Heart right ventricle (tissue), 16 donors: ENCODE measurements at regions not wholly inside any gene's neighbourhood (a gene's known extent, or its start where the extent isn't known, plus 50 kb on each side); places are given as distances from the start of the nearest gene placed in this dataset.

Experiments
- ATAC-seq, 8 donors: fragments of 200-7000 bp; cut with Tn5 transposase; one replicate each; pipeline ENCODE4 v1.9.1; 2020; ENCODE audit warnings: mild to moderate bottlenecking in 8 of 8, moderate library complexity in 8 of 8, moderate number of reproducible peaks in 1 of 8
- DNase-seq, 2 donors: peaks; one replicate each; pipeline ENCODE4 v3.0.0-alpha.2; 2020
- H3K27ac ChIP-seq, 10 donors: fragments of 200-600 bp; sonication (generic) in 2 of 10; one replicate each; pipeline versions ENCODE4 v1.5.0 to v1.8.0; 2020 to 2022; ENCODE audit warnings: mild to moderate bottlenecking in 3 of 10
- H3K27me3 ChIP-seq, 7 donors: fragments of 200-600 bp; one replicate each; pipeline ENCODE4 v1.8.0; 2021 to 2022; ENCODE audit warnings: mild to moderate bottlenecking in 2 of 7
- H3K36me3 ChIP-seq, 9 donors: fragments of 200-600 bp; sonication (generic) in 1 of 9; one replicate each; pipeline versions ENCODE4 v1.5.0 to v1.8.0; 2020 to 2022; ENCODE audit warnings: mild to moderate bottlenecking in 2 of 9
- H3K4me1 ChIP-seq, 9 donors: fragments of 200-600 bp; sonication (generic) in 1 of 9; one replicate each; pipeline versions ENCODE4 v1.5.0 to v1.8.0; 2020 to 2022; ENCODE audit warnings: mild to moderate bottlenecking in 4 of 9
- H3K4me3 ChIP-seq, 10 donors: fragments of 200-600 bp; sonication (generic) in 2 of 10; one replicate each; pipeline versions ENCODE4 v1.5.0 to v1.8.0; 2020 to 2022; ENCODE audit warnings: mild to moderate bottlenecking in 7 of 10, moderate library complexity in 2 of 10
- H3K9me3 ChIP-seq, 11 donors: fragments of 200-600 bp in 10 of 11; sonication (generic) in 2 of 11; one replicate each; pipeline versions ENCODE4 v1.5.0 to v1.8.0; 2013 to 2022; ENCODE audit warnings: mild to moderate bottlenecking in 2 of 11, control low read depth in 1 of 11, moderate library complexity in 1 of 11
- CTCF ChIP-seq, 9 donors: fragments of 200-600 bp; sonication (generic) in 2 of 9; IDR thresholded peaks; one replicate each; pipeline versions ENCODE4 v1.5.0 to v1.8.0; 2021 to 2022; ENCODE audit warnings: antibody characterized with exemption in 9 of 9, mild to moderate bottlenecking in 5 of 9, moderate library complexity in 1 of 9
- WGBS, 2 donors: extraction: QIAGEN DNeasy Blood & Tissue Kit; methylation state at CpG; one replicate each; pipeline ENCODE4 v1.1.7; 2013; ENCODE audit warnings: inconsistent platforms in 1 of 2; 5-methylcytosine and 5-hydroxymethylcytosine counted together
- intact Hi-C, 10 donors: fragments of 100-400 bp; cut with DNase I; formaldehyde crosslinking; loops; one replicate each; pipeline versions ENCODE4 v1.11.1 to v1.14.2; 2022
- donor health status: Arrhythmogenic right ventricular cardiomyopathy.
- donor health status: ischemic (EF 13 %, LVEDD 7.1; RV severe dilation, severe dysfunction).
- donor health status: healthy with polysubstance abuse.
- donor health status: DM: no; HTN: yes; CAD: no.
- donor health status: DM: no; HTN: no; CAD: no.
- donor health status: ischemic (EF 25% LVEDD 6.9; RV normal size, moderate dysfunction).
- donor health status: ischemic (EF 25% LVEDD 5.7; RV mildly dilated, moderate dysfunction).
- donor health status: healthy.
- donor health status: DM: yes; HTN: yes; CAD: no.
- donor health status: Ischemic cardiomyopathy.
- donor health status: ischemic (EF 35%, LVEDD 5.7; RV mildly dilated, moderate dysfunction).
- donor health status: nonischemic (EF 11% LVEDD 7.7; RV severe dilation, severe dysfunction).
- donor health status: DM: yes; HTN: yes; CAD: no.
- donor health status: PGD.
- donor health status: ischemic (EF 29% LVEDD 5.4; RV normal size, mild dysfunction).
- donor health status: nonischemic (EF 23%, LVEDD 6.1; RV moderate dilation, normal function).

DNA sequence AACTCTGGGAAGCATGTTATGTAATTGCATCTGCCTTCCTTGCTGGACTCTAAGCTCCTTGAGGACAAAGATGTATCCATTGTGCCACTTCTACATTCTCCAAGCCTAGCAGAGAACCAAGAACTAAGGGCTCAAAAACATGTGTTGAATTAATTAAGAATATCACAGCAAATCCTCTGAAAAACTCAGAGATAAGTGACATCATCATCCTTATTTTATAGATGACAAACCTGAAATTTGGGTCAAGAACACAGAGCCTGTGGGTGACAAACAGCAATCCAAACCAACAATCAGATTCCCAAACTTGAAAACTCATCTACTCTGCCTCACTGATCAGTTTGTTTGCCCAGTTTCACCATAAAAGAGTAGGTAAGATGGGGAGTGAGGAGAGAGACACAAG lies 503.6 kb upstream of the LRRN3 start:
- Histone ChIP-seq H3K27ac (no peak overlapping the region), H3K36me3 (no peaks in the 10 kb centered on the region), H3K27me3 (no peaks in the 10 kb centered on the region), H3K4me3 (no peak overlapping the region), H3K4me1 (no peaks in the 10 kb centered on the region), H3K9me3 (peaks cover 0 to 4% (median 0%) of the 10 kb centered on the region in 11 donors)
- ATAC-seq, result no peak
- DNase-seq, result no peak
- no peak for TF ChIP-seq CTCF (IDR thresholded peaks at IDR 0.05)
- intact Hi-C loops, result no loop called here

DNA sequence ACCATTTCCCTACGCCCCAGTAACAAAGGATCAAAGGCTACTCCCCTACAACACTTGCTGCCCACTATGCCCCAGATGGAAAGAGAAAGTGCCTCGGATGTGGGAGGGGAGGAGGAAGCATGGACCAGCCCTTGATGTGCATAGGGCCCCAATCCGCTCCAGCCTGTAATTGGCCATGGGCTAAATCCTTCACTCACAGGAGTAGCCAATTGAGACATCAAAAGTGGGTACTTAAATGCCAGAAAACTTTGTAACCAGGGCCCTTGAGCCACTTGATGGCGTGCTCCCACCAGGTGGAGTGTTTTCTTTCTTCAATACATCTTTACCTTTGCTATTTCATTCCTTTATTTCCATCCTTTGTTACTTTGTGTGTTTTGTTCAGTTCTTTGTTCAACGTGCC lies 500.5 kb upstream of the LRRN3 start:
- no peak overlapping the region for H3K4me3 ChIP-seq
- intact Hi-C loops, result no loop called here
- 86 to 89% methylated on average over 5 of the region's 5 CpGs for WGBS, 2 donors
- no peaks in the 10 kb centered on the region for H3K27me3 ChIP-seq
- no peaks in the 10 kb centered on the region for H3K36me3 ChIP-seq
- H3K4me1 ChIP-seq, result no peaks in the 10 kb centered on the region
- no peak for DNase-seq
- no peaks in the 10 kb centered on the region for H3K9me3 ChIP-seq
- H3K27ac ChIP-seq, result no peak overlapping the region
- TF ChIP-seq CTCF (IDR thresholded peaks at IDR 0.05), result no peak
- no peak for ATAC-seq

GRCh38 chr7:110591341-110591740 lies 499.6 kb upstream of the LRRN3 start:
- H3K9me3 ChIP-seq, result no peaks in the 10 kb centered on the region
- no peaks in the 10 kb centered on the region for H3K27me3 ChIP-seq
- H3K4me3 ChIP-seq, result no peak overlapping the region
- WGBS, 2 donors, result 86 to 90% methylated on average over 4 of the region's 4 CpGs
- intact Hi-C loops, result no loop called here
- TF ChIP-seq CTCF (IDR thresholded peaks at IDR 0.05), result no peak
- H3K27ac ChIP-seq, result no peak overlapping the region
- DNase-seq (no peak), ATAC-seq (no peak)
- H3K36me3 ChIP-seq, result no peaks in the 10 kb centered on the region
- no peaks in the 10 kb centered on the region for H3K4me1 ChIP-seq

DNA sequence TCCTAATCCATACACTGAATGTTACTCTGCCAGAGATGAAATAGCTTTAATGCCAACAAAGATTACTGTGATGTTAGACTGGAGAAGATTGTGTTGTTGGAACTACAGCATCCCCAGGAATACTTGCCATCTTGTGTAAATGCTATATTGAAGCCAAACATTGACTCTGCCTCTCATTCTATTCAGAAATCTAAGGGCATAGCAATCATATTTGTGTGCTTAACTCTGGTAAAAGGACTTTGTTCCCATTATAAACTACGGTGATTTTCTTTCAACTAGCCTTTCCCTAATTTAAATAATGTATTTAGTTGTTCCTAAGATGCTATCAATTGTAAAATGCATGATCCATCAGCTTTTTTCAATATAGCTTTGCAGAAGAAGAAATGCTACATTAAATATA lies 498.4 kb upstream of the LRRN3 start:
- Histone ChIP-seq H3K4me1 (no peaks in the 10 kb centered on the region), H3K27ac (no peak overlapping the region), H3K36me3 (no peaks in the 10 kb centered on the region), H3K9me3 (no peaks in the 10 kb centered on the region), H3K4me3 (no peak overlapping the region), H3K27me3 (no peaks in the 10 kb centered on the region)
- ATAC-seq (no peak), DNase-seq (no peak)
- WGBS, 2 donors, result 81 to 91% methylated on average over 1 of the region's 1 CpG
- intact Hi-C loops, result no loop called here
- no peak for TF ChIP-seq CTCF (IDR thresholded peaks at IDR 0.05)

- no peak for TF ChIP-seq CTCF (IDR thresholded peaks at IDR 0.05)
- intact Hi-C loops, result no loop called here
- no peak for DNase-seq
- ATAC-seq, result no peak
- Histone ChIP-seq H3K9me3 (no peaks in the 10 kb centered on the region), H3K4me1 (no peaks in the 10 kb centered on the region), H3K27ac (no peak overlapping the region), H3K36me3 (no peaks in the 10 kb centered on the region), H3K4me3 (no peak overlapping the region), H3K27me3 (no peaks in the 10 kb centered on the region)
- WGBS, 2 donors, result 91 to 94% methylated on average over 1 of the region's 1 CpG
These were observed 497.6 kb upstream of the LRRN3 start for GRCh38 chr7:110593355-110593754.
